GM12875 (cell line): ENCODE measurements at regions not wholly inside any gene's neighbourhood (a gene's known extent, or its start where the extent isn't known, plus 50 kb on each side); places are given as distances from the start of the nearest gene placed in this dataset.

ENCODE experiments used
- H3K4me3 ChIP-seq: one replicate; pipeline ENCODE4 v1.5.1; 2011; ENCODE audit warnings: low read depth, low read length, control low read depth
- CTCF ChIP-seq: IDR thresholded peaks from 2 replicates; pipeline ENCODE4 v1.5.1; 2011; ENCODE audit warnings: low read depth, mild to moderate bottlenecking, control low read depth, inconsistent platforms, low read length, moderate library complexity, borderline replicate concordance; ENCODE audit not compliant: insufficient read depth

- no peak overlapping the region for H3K4me3 ChIP-seq
- no peak for TF ChIP-seq CTCF
These were observed 115.4 kb upstream of the CNTLN start for GRCh38 chr9:17019398-17019797.

GRCh38 chr9:17018540-17019196 lies 116.2 kb upstream of the CNTLN start:
- TF ChIP-seq CTCF, result no peak
- H3K4me3 ChIP-seq, result no peak overlapping the region

GRCh38 chr9:17017931-17018491 lies 116.8 kb upstream of the CNTLN start:
- TF ChIP-seq CTCF, result no peak
- no peak overlapping the region for H3K4me3 ChIP-seq

- TF ChIP-seq CTCF, result no peak
- no peak overlapping the region for H3K4me3 ChIP-seq
These were observed 120.9 kb upstream of the CNTLN start for GRCh38 chr9:17013891-17014290.

GRCh38 chr9:17013010-17013409 lies 121.8 kb upstream of the CNTLN start:
- H3K4me3 ChIP-seq, result no peak overlapping the region
- no peak for TF ChIP-seq CTCF

- TF ChIP-seq CTCF, result no peak
- H3K4me3 ChIP-seq, result no peak overlapping the region
These were observed 123.0 kb upstream of the CNTLN start for GRCh38 chr9:17011880-17012279.

GRCh38 chr9:17009071-17009470 lies 125.8 kb upstream of the CNTLN start:
- no peak for TF ChIP-seq CTCF

More at GRCh38 chr9:17009071-17009470, 125.8 kb upstream of the CNTLN start:
- no peak overlapping the region for H3K4me3 ChIP-seq
